D341Med (cell line): ENCODE measurements at regions not wholly inside any gene's neighbourhood (a gene's known extent, or its start where the extent isn't known, plus 50 kb on each side); places are given as distances from the start of the nearest gene placed in this dataset.
"Not testable (repeated sequence)": the region's sequence is repeated elsewhere in the genome, so short reads cannot be mapped to it uniquely, and the experiment has no call there.

Source experiments
- DNase-seq: peaks from one replicate; pipeline ENCODE4 v3.0.0; 2012; ENCODE audit warnings: low spot score

- DNase-seq, result no peak
Observed at GRCh38 chr1:55825461-55825860, 610.3 kb upstream of the USP24 start.

DNA sequence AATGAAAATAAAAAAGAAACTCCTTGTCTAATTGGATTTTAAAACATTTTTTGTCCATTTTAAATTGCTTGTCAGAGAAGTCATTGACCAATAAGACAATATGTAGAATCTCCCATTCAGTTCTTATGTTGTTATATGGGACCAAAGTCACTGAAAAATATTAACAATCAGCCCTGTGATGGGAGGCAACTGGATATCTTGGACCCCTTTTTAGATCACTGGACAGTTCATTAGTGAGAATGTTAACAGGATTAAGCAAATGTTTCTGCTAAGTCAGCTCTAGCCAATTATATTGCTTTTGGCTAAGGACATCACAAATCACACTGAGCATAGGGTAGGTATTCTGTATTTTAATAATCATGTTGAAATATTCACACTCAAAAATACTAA lies 609.1 kb upstream of the USP24 start:
- no peak for DNase-seq

DNA sequence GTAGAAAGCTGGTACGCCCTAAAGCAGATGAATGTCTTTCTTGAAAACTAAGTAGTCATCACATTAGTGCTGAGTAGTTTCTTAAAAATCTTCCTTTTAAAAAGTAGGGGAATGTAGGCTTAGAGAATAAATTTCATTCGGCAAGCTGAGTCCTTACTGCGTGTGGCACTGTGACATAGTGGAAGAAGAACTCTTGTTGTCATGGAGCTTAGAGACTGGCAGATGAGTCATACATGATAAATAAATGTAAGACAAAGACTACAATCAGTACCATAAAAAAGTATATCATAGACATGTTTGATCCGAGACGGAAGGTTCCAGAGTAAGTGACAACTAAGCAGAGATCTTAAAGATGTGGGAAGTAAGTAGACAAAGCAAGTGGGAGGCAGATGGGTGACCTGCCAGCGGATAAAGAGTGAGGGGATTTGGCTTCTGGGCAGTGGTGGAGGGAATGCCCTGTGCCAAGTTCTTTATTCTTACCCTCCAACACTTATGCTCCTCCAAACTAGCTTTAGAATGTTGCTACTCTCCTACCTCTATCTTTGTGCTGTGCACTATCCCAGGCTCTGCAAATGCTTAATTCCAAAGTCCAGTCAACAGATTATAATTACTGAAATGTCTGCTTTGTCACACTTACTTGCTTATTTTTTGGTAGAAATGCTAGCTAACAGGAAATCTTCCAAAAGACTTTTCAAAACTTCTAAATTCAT lies 608.5 kb upstream of the USP24 start:
- no peak for DNase-seq

DNA sequence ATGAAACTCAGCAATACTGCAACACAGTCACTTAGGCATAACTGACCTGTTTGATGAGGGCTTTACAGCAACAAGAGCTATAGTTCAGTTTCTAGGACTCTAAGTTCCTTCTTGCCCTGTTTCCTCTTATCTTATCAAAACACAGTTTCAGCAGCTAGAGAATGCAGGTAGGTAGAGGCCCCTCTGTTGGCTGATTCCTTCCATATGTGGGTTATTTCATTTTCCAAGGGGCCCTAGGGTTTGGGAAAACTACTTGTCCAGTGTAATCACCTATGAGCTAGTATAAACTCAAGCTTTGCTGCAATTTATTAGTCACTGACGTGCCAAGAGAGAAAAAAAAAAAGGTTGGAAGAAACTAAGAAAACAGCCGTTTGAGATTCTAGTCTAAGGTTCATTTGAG lies 607.7 kb upstream of the USP24 start:
- no peak for DNase-seq

- DNase-seq, result no peak
Observed at GRCh38 chr1:55821234-55821633, 606.1 kb upstream of the USP24 start.

DNA sequence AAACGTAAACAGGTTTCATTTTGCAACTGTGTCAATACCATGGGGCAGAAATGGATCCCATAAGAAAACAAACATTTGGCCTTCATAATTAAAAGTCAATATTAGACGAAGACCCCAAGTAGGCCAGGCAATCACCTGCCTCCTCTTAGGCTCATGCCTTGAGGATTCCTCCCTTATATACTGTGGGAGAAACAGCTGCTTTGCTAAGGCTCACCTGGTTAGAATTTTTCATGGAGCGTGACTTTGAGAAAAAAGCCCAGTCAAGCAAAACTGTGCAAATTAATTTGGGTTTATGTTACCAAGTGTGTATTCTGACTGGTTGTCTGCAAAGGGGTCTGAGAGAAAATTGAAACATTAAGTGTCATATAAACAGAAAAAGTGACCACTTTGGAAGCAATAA lies 605.3 kb upstream of the USP24 start:
- no peak for DNase-seq

- DNase-seq, result no peak
Observed at GRCh38 chr1:55819011-55819410, 603.8 kb upstream of the USP24 start.

GRCh38 chr1:55816456-55817426 lies 601.6 kb upstream of the USP24 start:
- DNase-seq, result no peak

GRCh38 chr1:55815745-55816455 lies 600.7 kb upstream of the USP24 start:
- no peak for DNase-seq

DNA sequence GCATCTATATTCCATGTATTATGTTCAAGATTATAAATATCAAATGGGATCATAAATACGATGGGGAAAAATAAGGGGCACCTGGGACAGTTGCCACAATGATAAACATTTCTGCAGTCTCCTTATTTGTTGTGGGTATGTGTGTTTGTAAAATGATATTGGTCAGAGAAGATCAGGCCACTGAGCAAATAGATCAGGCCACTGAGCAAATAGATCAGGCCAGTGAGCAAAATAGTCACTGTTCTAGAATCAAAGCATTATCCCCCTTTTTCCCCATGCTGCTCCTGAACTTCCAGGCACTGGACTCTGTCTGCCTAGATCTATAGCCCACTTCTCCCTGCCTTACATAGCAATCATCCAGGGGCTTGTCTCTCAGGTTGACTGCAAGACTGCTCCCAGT lies 599.8 kb upstream of the USP24 start:
- DNase-seq, result no peak

GRCh38 chr1:55813618-55814017 lies 598.5 kb upstream of the USP24 start:
- no peak for DNase-seq

GRCh38 chr1:55812281-55812680 lies 597.1 kb upstream of the USP24 start:
- no peak for DNase-seq

GRCh38 chr1:55808263-55808662 lies 593.1 kb upstream of the USP24 start:
- DNase-seq, result no peak

DNA sequence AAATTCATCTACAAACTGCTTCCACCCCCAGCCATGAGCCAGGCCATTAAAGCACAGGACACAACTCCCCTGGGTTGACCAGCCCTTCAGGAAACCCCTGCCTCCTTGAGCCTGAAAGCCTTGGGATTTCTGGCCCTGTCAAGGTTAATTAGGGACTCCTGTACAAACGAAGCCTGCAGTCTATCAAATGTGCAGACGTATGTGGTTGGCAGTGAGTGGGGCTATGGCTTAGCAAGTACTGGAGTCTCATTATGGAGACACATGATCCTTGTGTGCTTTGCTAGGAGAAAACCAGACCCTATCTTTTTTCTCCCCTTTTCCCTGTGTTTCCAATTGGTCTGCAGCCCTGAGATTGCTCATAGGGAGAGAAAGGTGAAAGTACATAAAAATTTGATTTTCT lies 588.3 kb upstream of the USP24 start:
- no peak for DNase-seq

GRCh38 chr1:55801481-55801880 lies 586.3 kb upstream of the USP24 start:
- DNase-seq, result no peak

GRCh38 chr1:55800503-55800902 lies 585.3 kb upstream of the USP24 start:
- DNase-seq, result no peak

DNA sequence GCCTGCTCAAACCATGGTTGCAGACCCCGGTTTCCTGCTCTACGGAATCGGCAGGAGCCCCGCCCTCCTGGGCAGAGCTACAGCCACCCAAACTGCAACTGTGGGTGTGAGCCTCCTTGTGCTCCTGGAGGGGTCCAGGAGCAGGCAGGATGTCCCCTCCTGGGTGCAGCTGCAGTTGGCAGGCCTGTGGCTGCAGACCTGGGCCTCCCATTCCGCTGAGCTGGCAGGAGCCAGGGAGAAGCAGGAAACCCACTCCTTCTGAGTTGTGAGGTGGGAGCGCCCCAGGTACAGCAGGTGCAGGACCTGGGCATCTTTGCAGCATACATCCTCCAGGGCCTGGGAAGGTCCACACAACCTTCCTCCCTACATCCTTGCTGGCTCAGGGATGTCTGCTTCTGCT lies 578.7 kb upstream of the USP24 start:
- no peak for DNase-seq

DNA sequence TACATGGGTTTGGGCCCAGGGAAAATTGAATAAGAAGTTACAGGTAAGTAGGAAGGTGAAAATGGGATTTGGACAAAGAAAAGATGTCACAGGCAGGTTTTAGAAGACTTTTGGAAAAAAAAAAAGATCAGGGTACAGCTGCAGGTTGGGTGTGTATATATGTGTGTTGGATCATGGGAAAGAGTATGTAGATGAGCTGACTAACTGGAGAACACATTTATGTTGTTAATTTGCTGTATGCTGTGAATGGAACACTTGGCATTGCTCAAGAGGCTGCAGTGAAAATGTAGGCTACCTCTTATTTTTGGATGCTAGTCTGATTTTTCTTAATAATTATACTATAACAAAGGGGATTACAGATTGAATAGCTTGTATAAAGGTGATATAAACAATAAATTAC lies 577.7 kb upstream of the USP24 start:
- no peak for DNase-seq

DNA sequence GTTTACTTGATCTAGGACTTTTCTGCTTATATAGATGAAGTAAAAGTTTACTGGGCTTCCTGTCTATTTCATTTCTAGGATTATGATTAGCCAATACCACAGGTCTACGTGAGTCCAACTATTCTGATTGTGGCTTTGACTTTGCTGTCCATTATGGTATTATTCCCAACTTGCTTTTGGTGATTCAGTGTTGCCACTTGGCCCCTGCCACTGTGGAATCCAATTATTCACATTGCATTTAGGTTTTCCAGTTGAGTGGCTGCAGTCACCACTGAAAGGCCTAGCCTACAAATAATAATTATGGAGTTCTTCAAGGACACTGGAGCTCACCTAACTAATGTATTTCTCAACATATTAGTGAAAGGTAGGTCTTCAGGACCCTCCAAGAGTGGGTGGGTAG lies 574.3 kb upstream of the USP24 start:
- no peak for DNase-seq

DNA sequence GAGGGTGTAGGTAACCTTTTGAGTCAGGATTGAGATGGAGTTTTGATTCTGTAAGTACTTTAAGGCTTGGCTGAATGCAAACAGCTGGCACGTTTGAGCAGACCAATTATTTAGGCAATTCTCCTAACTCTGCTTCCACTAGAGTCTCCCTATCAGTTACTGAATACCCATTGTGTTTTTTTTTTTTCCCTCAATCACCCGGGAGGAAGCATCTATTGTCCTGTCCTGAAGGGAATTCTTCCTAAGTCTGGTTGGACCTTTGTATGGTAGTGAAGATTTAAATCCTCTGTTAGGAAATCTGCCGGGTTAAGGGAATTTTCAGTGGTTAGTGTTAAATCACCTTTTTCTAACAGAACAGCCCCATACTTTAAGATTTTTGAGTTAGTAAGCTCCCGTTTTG lies 571.2 kb upstream of the USP24 start:
- no peak for DNase-seq

- not testable (repeated sequence) for DNase-seq
Observed at GRCh38 chr1:55784941-55785450, 569.8 kb upstream of the USP24 start.

GRCh38 chr1:55781944-55782482 lies 566.8 kb upstream of the USP24 start:
- no peak for DNase-seq
